Psoas muscle (tissue), 7 donors: ENCODE measurements at regions not wholly inside any gene's neighbourhood (a gene's known extent, or its start where the extent isn't known, plus 50 kb on each side); places are given as distances from the start of the nearest gene placed in this dataset.

Experiments
- ATAC-seq, 4 donors: fragments of 200-7000 bp; cut with Tn5 transposase; one replicate each; pipeline ENCODE4 v1.9.1; 2020; ENCODE audit warnings: moderate library complexity in 3 of 4, mild to moderate bottlenecking in 2 of 4
- DNase-seq, 2 donors: peaks; one replicate each; pipeline ENCODE4 v3.0.0-alpha.2; 2020
- H3K27ac ChIP-seq: fragments of 200-600 bp; one replicate; pipeline ENCODE4 v1.8.0; 2022
- H3K27me3 ChIP-seq, 3 donors: fragments of 200-600 bp in 1 of 3; one replicate each; pipeline versions ENCODE4 v1.6.1 to v1.8.0; 2013 to 2022; ENCODE audit warnings: low read length in 2 of 3, mild to moderate bottlenecking in 2 of 3, moderate library complexity in 1 of 3; ENCODE audit not compliant: insufficient read depth in 3 of 3
- H3K36me3 ChIP-seq, 2 donors: fragments of 200-600 bp in 1 of 2; one replicate each; pipeline versions ENCODE4 v1.6.1 to v1.8.0; 2013 to 2022; ENCODE audit warnings: low read depth in 1 of 2, mild to moderate bottlenecking in 1 of 2, moderate library complexity in 1 of 2; ENCODE audit not compliant: insufficient read depth in 1 of 2
- H3K4me1 ChIP-seq: fragments of 200-600 bp; one replicate; pipeline ENCODE4 v1.8.0; 2022
- H3K4me3 ChIP-seq: fragments of 200-600 bp; one replicate; pipeline ENCODE4 v1.8.0; 2022; ENCODE audit warnings: mild to moderate bottlenecking
- H3K9me3 ChIP-seq: fragments of 200-600 bp; one replicate; pipeline ENCODE4 v1.8.0; 2022
- CTCF ChIP-seq: fragments of 200-600 bp; IDR thresholded peaks from one replicate; pipeline ENCODE4 v1.8.0; 2022; ENCODE audit warnings: antibody characterized with exemption
- WGBS, 3 donors: extraction: QIAGEN DNeasy Blood & Tissue Kit; methylation state at CpG; one replicate each; pipeline versions ENCODE4 v1.1.6 to v1.1.7; 2013; 5-methylcytosine and 5-hydroxymethylcytosine counted together
- intact Hi-C, 2 donors: fragments of 100-400 bp; cut with DNase I; formaldehyde crosslinking; loops; one replicate each; pipeline versions ENCODE4 v1.11.0 to v1.14.2; 2022
- donor health status: healthy with polysubstance abuse.
- donor health status: DM: no; HTN: no; CAD: no; lungs with moderate emphysema.
- donor health status: Bipolar disorder and iron deficiency.
- donor health status: healthy.
- donor health status: DM: yes; HTN: yes; CAD: no.
- donor health status: DM: no; HTN: no; CAD: no.
- donor health status: DM: yes; HTN: yes; CAD: no.

GRCh38 chr6:141077355-141078333 is 1055.1 kb upstream of the GJE1 start:
- Histone ChIP-seq H3K9me3 (no peaks in the 10 kb centered on the region), H3K27me3 (no peaks in the 10 kb centered on the region), H3K27ac (no peak overlapping the region), H3K4me3 (no peak overlapping the region), H3K36me3 (no peaks in the 10 kb centered on the region), H3K4me1 (no peaks in the 10 kb centered on the region)
- no peak for TF ChIP-seq CTCF
- intact Hi-C loops, result no loop called here
- 82 to 93% (median 82%) methylated on average over 8 of the region's 8 CpGs for WGBS, 3 donors
- ATAC-seq (no peak), DNase-seq (no peak)

GRCh38 chr6:141057761-141058160 is 1075.0 kb upstream of the GJE1 start:
- TF ChIP-seq CTCF, result no peak
- no peaks in the 10 kb centered on the region for H3K4me1 ChIP-seq
- no peaks in the 10 kb centered on the region for H3K27me3 ChIP-seq
- intact Hi-C loops, result no loop called here
- ATAC-seq (no peak), DNase-seq (no peak)
- 91 to 99% (median 96%) methylated on average over 2 of the region's 2 CpGs for WGBS, 3 donors
- no peak overlapping the region for H3K27ac ChIP-seq
- H3K9me3 ChIP-seq, result no peaks in the 10 kb centered on the region
- H3K4me3 ChIP-seq, result no peak overlapping the region
- no peaks in the 10 kb centered on the region for H3K36me3 ChIP-seq

- H3K27me3 ChIP-seq, result no peaks in the 10 kb centered on the region
- intact Hi-C loops, result no loop called here
- 91 to 96% (median 92%) methylated on average over 2 of the region's 2 CpGs for WGBS, 3 donors
- no peak overlapping the region for H3K27ac ChIP-seq
- H3K4me3 ChIP-seq, result no peak overlapping the region
- no peak for ATAC-seq
- TF ChIP-seq CTCF, result no peak
- no peaks in the 10 kb centered on the region for H3K9me3 ChIP-seq
- no peaks in the 10 kb centered on the region for H3K4me1 ChIP-seq
- no peak for DNase-seq
- H3K36me3 ChIP-seq, result no peaks in the 10 kb centered on the region
Observed at GRCh38 chr6:141056945-141057625, 1075.6 kb upstream of the GJE1 start.

GRCh38 chr6:141050471-141050870 is 1082.3 kb upstream of the GJE1 start:
- Histone ChIP-seq H3K4me3 (no peak overlapping the region), H3K36me3 (no peaks in the 10 kb centered on the region), H3K9me3 (no peaks in the 10 kb centered on the region), H3K27me3 (no peaks in the 10 kb centered on the region), H3K27ac (no peak overlapping the region), H3K4me1 (no peaks in the 10 kb centered on the region)
- no peak for DNase-seq
- no peak for TF ChIP-seq CTCF
- 83 to 91% (median 90%) methylated on average over 1 of the region's 1 CpG for WGBS, 3 donors
- no peak for ATAC-seq
- intact Hi-C loops, result no loop called here
